IMR-90 (cell line): ENCODE measurements at regions not wholly inside any gene's neighbourhood (a gene's known extent, or its start where the extent isn't known, plus 50 kb on each side); places are given as distances from the start of the nearest gene placed in this dataset.

Source experiments
- ATAC-seq: fragments of 200-7000 bp; cut with Tn5 transposase; 2 replicates; pipeline ENCODE4 v1.9.1; 2020; ENCODE audit warnings: low read depth, mild to moderate bottlenecking, moderate library complexity
- BruUV-seq: library from RNA; stranded (reverse); fragments of 400-500 nt; replicated peaks from 2 replicates; lab custom pipeline; 2021; lab: Mats Ljungman, UMichigan
- CTCF ChIA-PET: fragments of 300-600 bp; formaldehyde crosslinking; extraction: SDS; loops from one replicate; lab custom pipeline; 2021; ENCODE audit warnings: antibody characterized with exemption; lab: Yijun Ruan, JAX
- POLR2A ChIA-PET: fragments of 300-600 bp; sonication (Branson Sonifier 250); formaldehyde crosslinking; loops from one replicate; lab custom pipeline; 2022; ENCODE audit warnings: antibody characterized with exemption; ENCODE audit not compliant: unreplicated experiment; lab: Charles Lee
- DNase-seq: peaks from one replicate; pipeline ENCODE4 v3.0.0; 2013
- H2AFZ ChIP-seq: replicated peaks from 2 replicates; pipeline ENCODE3; 2013; ENCODE audit warnings: low read length, mild to moderate bottlenecking; ENCODE audit not compliant: poor library complexity
- H2AK5ac ChIP-seq: 2 replicates; pipeline ENCODE4 v1.6.1; 2013; ENCODE audit warnings: low read depth, low read length, inconsistent platforms
- H2AK9ac ChIP-seq: replicated peaks from 2 replicates; pipeline ENCODE3; 2013; ENCODE audit warnings: mild to moderate bottlenecking, low read depth, low read length, moderate library complexity; ENCODE audit not compliant: poor library complexity
- H2BK120ac ChIP-seq: 2 replicates; pipeline ENCODE4 v1.6.1; 2013; ENCODE audit warnings: low read depth, low read length, inconsistent platforms
- H2BK15ac ChIP-seq: 3 replicates; pipeline ENCODE4 v1.6.1; 2013; ENCODE audit warnings: low read depth, low read length, inconsistent platforms
- H2BK20ac ChIP-seq: 2 replicates; pipeline ENCODE4 v1.6.1; 2013; ENCODE audit warnings: low read depth, mild to moderate bottlenecking, inconsistent platforms, low read length, moderate library complexity
- H2BK5ac ChIP-seq: 2 replicates; pipeline ENCODE4 v1.6.1; 2013; ENCODE audit warnings: mild to moderate bottlenecking, low read depth, low read length, inconsistent platforms; ENCODE audit not compliant: poor library complexity, severe bottlenecking
- H3K14ac ChIP-seq: replicated peaks from 2 replicates; pipeline ENCODE4 v1.6.1; 2013; ENCODE audit warnings: low read depth, low read length, inconsistent platforms
- H3K18ac ChIP-seq: 2 replicates; pipeline ENCODE4 v1.6.1; 2013; ENCODE audit warnings: low read depth, low read length, control low read depth
- H3K23ac ChIP-seq: 2 replicates; pipeline ENCODE4 v1.6.1; 2013; ENCODE audit warnings: low read depth, low read length, inconsistent platforms
- H3K27ac ChIP-seq: 2 replicates; pipeline ENCODE4 v1.5.1; 2013; ENCODE audit warnings: mild to moderate bottlenecking, control low read depth, low read length; ENCODE audit not compliant: insufficient read depth
- H3K27me3 ChIP-seq: 2 replicates; pipeline ENCODE4 v1.6.1; 2013; ENCODE audit warnings: low read length; ENCODE audit not compliant: control insufficient read depth, insufficient read depth
- H3K36me3 ChIP-seq: 2 replicates; pipeline ENCODE4 v1.6.1; 2013; ENCODE audit warnings: low read length, mixed read lengths; ENCODE audit not compliant: control insufficient read depth, insufficient read depth
- H3K4ac ChIP-seq: 2 replicates; pipeline ENCODE4 v1.6.1; 2013; ENCODE audit warnings: low read depth, low read length, inconsistent platforms
- H3K4me1 ChIP-seq: 2 replicates; pipeline ENCODE4 v1.6.1; 2013; ENCODE audit warnings: low read length, mixed read lengths; ENCODE audit not compliant: control insufficient read depth, insufficient read depth
- H3K4me2 ChIP-seq: 2 replicates; pipeline ENCODE4 v1.6.1; 2013; ENCODE audit warnings: low read depth, mild to moderate bottlenecking, control low read depth, low read length, moderate library complexity
- H3K4me3 ChIP-seq: 2 replicates; pipeline ENCODE4 v1.5.1; 2013; ENCODE audit warnings: low read depth, mild to moderate bottlenecking, control low read depth, low read length, moderate library complexity; ENCODE audit not compliant: insufficient read depth
- H3K56ac ChIP-seq: 2 replicates; pipeline ENCODE4 v1.6.1; 2013; ENCODE audit warnings: low read length, inconsistent platforms; ENCODE audit not compliant: insufficient read depth; ENCODE audit errors: extremely low read depth
- H3K79me1 ChIP-seq, 2 experiments: 2 replicates each; pipeline ENCODE4 v1.6.1; 2013; ENCODE audit warnings: low read length in 2 of 2, inconsistent platforms in 1 of 2, low read depth in 1 of 2
- H3K9ac ChIP-seq: 2 replicates; pipeline ENCODE4 v1.6.1; 2013; ENCODE audit warnings: low read depth, low read length, control low read depth
- H3K9me1 ChIP-seq: 2 replicates; pipeline ENCODE4 v1.6.1; 2013; ENCODE audit warnings: low read length, inconsistent platforms; ENCODE audit not compliant: insufficient read depth
- H3K9me3 ChIP-seq: 2 replicates; pipeline ENCODE4 v1.6.1; 2013; ENCODE audit warnings: low read length; ENCODE audit not compliant: control insufficient read depth, insufficient read depth
- H4K20me1 ChIP-seq: 2 replicates; pipeline ENCODE4 v1.6.1; 2013; ENCODE audit warnings: low read length, inconsistent platforms; ENCODE audit not compliant: insufficient read depth
- H4K5ac ChIP-seq: 2 replicates; pipeline ENCODE4 v1.6.1; 2013; ENCODE audit warnings: mild to moderate bottlenecking, low read depth, low read length, control low read depth
- H4K8ac ChIP-seq, 2 experiments: 2 replicates each; pipeline ENCODE4 v1.6.1; 2013; ENCODE audit warnings: low read depth in 2 of 2, low read length in 2 of 2, control low read depth in 1 of 2, inconsistent platforms in 1 of 2
- H4K91ac ChIP-seq: 2 replicates; pipeline ENCODE4 v1.6.1; 2013; ENCODE audit warnings: low read depth, low read length, inconsistent platforms; ENCODE audit not compliant: insufficient read depth
- BHLHE40 ChIP-seq: fragments of 150-350 bp; IDR thresholded peaks from 2 replicates; pipeline ENCODE4 v1.6.1; 2016; ENCODE audit warnings: mild to moderate bottlenecking, low read depth, low read length
- CEBPB ChIP-seq: IDR thresholded peaks from 2 replicates; pipeline ENCODE4 v1.6.1; 2012; ENCODE audit warnings: low read depth, low read length, improper control_type of control experiment
- CHD1 ChIP-seq: IDR thresholded peaks from 2 replicates; pipeline ENCODE4 v1.6.1; 2012; ENCODE audit warnings: low read depth, low read length, improper control_type of control experiment
- FOS ChIP-seq: fragments of 150-350 bp; IDR thresholded peaks from 2 replicates; pipeline ENCODE4 v1.6.1; 2016; ENCODE audit warnings: low read depth, low read length
- MAFK ChIP-seq: IDR thresholded peaks from 2 replicates; pipeline ENCODE4 v1.6.1; 2012; ENCODE audit warnings: low read depth, low read length, improper control_type of control experiment
- MAZ ChIP-seq: IDR thresholded peaks from 2 replicates; pipeline ENCODE4 v1.6.1; 2012; ENCODE audit warnings: low read depth, mild to moderate bottlenecking, low read length, improper control_type of control experiment, moderate library complexity, borderline replicate concordance
- MXI1 ChIP-seq: IDR thresholded peaks from 2 replicates; pipeline ENCODE4 v1.6.1; 2012; ENCODE audit warnings: low read depth, mild to moderate bottlenecking, low read length, moderate library complexity, borderline replicate concordance
- NFE2L2 ChIP-seq: fragments of 150-350 bp; IDR thresholded peaks from 2 replicates; pipeline ENCODE4 v1.6.1; 2016; ENCODE audit warnings: low read depth, mild to moderate bottlenecking, low read length
- POLR2A ChIP-seq: IDR thresholded peaks from 2 replicates; pipeline ENCODE4 v1.6.1; 2012; ENCODE audit warnings: mild to moderate bottlenecking, low read depth, low read length
- RAD21 ChIP-seq: IDR thresholded peaks from 2 replicates; pipeline ENCODE4 v1.6.1; 2012; ENCODE audit warnings: low read length, improper control_type of control experiment
- RCOR1 ChIP-seq: IDR thresholded peaks from 2 replicates; pipeline ENCODE4 v1.6.1; 2012; ENCODE audit warnings: mild to moderate bottlenecking, low read length, improper control_type of control experiment; ENCODE audit not compliant: insufficient replicate concordance
- RFX5 ChIP-seq: IDR thresholded peaks from 2 replicates; pipeline ENCODE4 v1.8.0; 2012; ENCODE audit warnings: low read depth, mild to moderate bottlenecking, low read length, moderate library complexity
- SMC3 ChIP-seq: fragments of 150-350 bp; IDR thresholded peaks from 2 replicates; pipeline ENCODE4 v1.6.1; 2016; ENCODE audit warnings: low read depth, mild to moderate bottlenecking, antibody characterized with exemption, low read length, moderate library complexity
- WGBS, 2 experiments: methylation state at CpG; one replicate each; pipeline versions ENCODE4 v1.1.5 to v1.1.7; 2013; ENCODE audit warnings: missing lambda C conversion rate in 2 of 2; ENCODE audit not compliant: insufficient read length in 1 of 2; ENCODE audit errors: extremely low coverage in 2 of 2; 5-methylcytosine and 5-hydroxymethylcytosine counted together
- dilution Hi-C: fragments of 300-500 bp; cut with HindIII; formaldehyde crosslinking; loops from one replicate; pipeline ENCODE4 v1.14.3; 2018; ENCODE audit warnings: low sequenced_read_pairs; ENCODE audit not compliant: unreplicated experiment
- in situ Hi-C: fragments of 300-500 bp; cut with MboI; formaldehyde crosslinking; loops from 3 replicates; pipeline ENCODE4 v1.14.3; 2019; ENCODE audit warnings: low sequenced_read_pairs, inconsistent platforms, mixed read lengths
- intact Hi-C: fragments of 100-400 bp; cut with micrococcal nuclease; formaldehyde crosslinking; loops from 2 replicates; pipeline ENCODE4 v1.10.0; 2022
- TF ChIP-seq, protein P1 (sequence below): fragments of 150-350 bp; IDR thresholded peaks from 2 replicates; pipeline ENCODE4 v1.6.1; 2017; ENCODE audit warnings: mild to moderate bottlenecking, antibody characterized with exemption, low read length, low read depth
- TF ChIP-seq, protein P2 (sequence below): conservative IDR thresholded peaks from 2 replicates; pipeline ENCODE4 v1.5.1; 2012; ENCODE audit warnings: mild to moderate bottlenecking, low read depth, low read length, improper control_type of control experiment
- TF ChIP-seq, protein P3 (sequence below): fragments of 150-350 bp; IDR thresholded peaks from 2 replicates; pipeline ENCODE4 v1.6.1; 2016; ENCODE audit warnings: low read depth, mild to moderate bottlenecking, low read length, moderate library complexity, borderline replicate concordance

DNA sequence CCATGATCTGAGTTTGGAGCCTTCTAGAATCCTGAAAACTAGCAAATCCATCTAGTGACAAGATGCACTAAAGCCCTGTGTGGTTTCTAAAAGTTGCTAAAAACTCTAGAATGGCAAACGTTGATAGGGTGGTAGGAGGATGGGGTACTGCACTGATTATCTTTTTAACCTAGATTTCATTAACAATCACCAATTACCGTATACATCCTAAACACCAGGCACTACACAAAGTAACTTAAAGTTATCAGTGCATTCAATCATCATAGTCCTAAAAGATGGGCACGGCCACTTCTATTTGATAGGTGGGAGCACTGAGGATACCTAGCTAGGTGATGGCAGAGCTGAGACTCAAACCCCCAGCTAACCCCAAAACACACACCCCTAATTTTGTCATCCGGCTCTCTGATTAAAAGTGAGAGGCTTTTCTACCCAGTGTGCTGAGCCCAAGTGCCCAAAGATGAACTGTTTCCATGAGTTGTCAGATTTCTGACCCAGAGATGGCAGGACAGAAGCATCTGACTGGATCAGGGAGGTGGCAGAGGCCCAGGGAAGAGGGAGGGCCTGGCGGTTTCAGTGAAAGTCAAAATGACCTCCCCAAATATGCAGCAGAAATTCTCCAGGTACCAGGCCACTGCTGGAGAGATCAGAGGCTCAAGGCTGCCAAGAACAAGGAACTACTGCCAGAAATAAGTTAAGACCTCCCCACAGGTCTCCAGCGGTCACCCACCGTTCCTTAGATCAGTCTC is 396.8 kb downstream of the SOX9 start:
- CTCF ChIA-PET, result no interaction called here
- Histone ChIP-seq H3K56ac (no peak overlapping the region), H3K23ac (no peak overlapping the region), H3K4me2 (no peak overlapping the region), H2AK5ac (no peak overlapping the region), H3K9me1 (peaks cover 18% of the 10 kb centered on the region), H3K27me3 (no peaks in the 10 kb centered on the region), H4K8ac (no peak overlapping the region), H3K9ac (no peak overlapping the region), H2AFZ (no peak overlapping the region), H2BK20ac (no peak overlapping the region), H3K14ac (no peak overlapping the region), H3K27ac (no peak overlapping the region), H3K9me3 (no peaks in the 10 kb centered on the region), H2BK15ac (no peak overlapping the region), H3K4me3 (no peak overlapping the region), H3K4me1 (peaks cover 16% of the 10 kb centered on the region), H2AK9ac (no peak overlapping the region), H4K5ac (no peak overlapping the region), H3K79me1 (peaks cover 21 to 68% of the 10 kb centered on the region in 2 experiments), H4K20me1 (no peaks in the 10 kb centered on the region; the same call in 1 of the 2 replicates), H2BK120ac (no peak overlapping the region), H3K36me3 (no peaks in the 10 kb centered on the region), H2BK5ac (no peak overlapping the region), H3K18ac (no peak overlapping the region), H3K4ac (no peak overlapping the region), H4K91ac (no peak overlapping the region)
- no CpG with 5 or more reads among the region's 7 CpGs for WGBS, 2 experiments
- DNase-seq (no peak), ATAC-seq (no peak)
- POLR2A ChIA-PET, result no interaction called here
- in situ Hi-C loops (no loop called here), intact Hi-C loops (no loop called here), dilution Hi-C loops (no loop called here)
- BruUV-seq, result no TSS peak
- TF ChIP-seq POLR2A (no peak), MAZ (no peak), MAFK (no peak), NFE2L2 (no peak), MXI1 (no peak), CHD1 (no peak), RAD21 (no peak), RFX5 (no peak), SMC3 (no peak), BHLHE40 (no peak), FOS (no peak), CEBPB (no peak), RCOR1 (no peak)
- TF ChIP-seq, protein P1, sequence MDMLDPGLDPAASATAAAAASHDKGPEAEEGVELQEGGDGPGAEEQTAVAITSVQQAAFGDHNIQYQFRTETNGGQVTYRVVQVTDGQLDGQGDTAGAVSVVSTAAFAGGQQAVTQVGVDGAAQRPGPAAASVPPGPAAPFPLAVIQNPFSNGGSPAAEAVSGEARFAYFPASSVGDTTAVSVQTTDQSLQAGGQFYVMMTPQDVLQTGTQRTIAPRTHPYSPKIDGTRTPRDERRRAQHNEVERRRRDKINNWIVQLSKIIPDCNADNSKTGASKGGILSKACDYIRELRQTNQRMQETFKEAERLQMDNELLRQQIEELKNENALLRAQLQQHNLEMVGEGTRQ, result no peak
- TF ChIP-seq, protein P2, sequence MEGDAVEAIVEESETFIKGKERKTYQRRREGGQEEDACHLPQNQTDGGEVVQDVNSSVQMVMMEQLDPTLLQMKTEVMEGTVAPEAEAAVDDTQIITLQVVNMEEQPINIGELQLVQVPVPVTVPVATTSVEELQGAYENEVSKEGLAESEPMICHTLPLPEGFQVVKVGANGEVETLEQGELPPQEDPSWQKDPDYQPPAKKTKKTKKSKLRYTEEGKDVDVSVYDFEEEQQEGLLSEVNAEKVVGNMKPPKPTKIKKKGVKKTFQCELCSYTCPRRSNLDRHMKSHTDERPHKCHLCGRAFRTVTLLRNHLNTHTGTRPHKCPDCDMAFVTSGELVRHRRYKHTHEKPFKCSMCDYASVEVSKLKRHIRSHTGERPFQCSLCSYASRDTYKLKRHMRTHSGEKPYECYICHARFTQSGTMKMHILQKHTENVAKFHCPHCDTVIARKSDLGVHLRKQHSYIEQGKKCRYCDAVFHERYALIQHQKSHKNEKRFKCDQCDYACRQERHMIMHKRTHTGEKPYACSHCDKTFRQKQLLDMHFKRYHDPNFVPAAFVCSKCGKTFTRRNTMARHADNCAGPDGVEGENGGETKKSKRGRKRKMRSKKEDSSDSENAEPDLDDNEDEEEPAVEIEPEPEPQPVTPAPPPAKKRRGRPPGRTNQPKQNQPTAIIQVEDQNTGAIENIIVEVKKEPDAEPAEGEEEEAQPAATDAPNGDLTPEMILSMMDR, result no peak
- TF ChIP-seq, protein P3, sequence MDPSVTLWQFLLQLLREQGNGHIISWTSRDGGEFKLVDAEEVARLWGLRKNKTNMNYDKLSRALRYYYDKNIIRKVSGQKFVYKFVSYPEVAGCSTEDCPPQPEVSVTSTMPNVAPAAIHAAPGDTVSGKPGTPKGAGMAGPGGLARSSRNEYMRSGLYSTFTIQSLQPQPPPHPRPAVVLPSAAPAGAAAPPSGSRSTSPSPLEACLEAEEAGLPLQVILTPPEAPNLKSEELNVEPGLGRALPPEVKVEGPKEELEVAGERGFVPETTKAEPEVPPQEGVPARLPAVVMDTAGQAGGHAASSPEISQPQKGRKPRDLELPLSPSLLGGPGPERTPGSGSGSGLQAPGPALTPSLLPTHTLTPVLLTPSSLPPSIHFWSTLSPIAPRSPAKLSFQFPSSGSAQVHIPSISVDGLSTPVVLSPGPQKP, result no peak
